ENCODE measurements at regions not wholly inside any gene's neighbourhood (a gene's known extent, or its start where the extent isn't known, plus 50 kb on each side); places are given as distances from the start of the nearest gene placed in this dataset.

DNA sequence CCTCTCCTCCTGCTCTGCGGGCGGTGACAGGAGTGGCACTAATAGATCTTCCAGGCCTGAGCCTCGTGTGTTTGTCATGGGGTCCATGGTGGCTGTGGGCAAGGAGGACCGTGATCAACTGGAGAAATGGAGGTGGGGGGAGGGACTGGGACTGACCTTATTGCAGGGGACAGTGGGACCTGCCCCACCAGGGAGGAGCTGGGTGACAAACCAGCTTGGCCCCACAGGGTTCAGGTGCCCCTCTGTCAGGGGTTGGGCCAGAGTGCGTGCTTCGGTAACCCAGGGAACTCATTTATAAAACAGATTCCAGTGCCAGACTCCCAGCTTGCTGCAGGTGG lies 366.5 kb downstream of the BCOR start:
- Histone ChIP-seq H3K4me1 (peaks cover 0 to 7% of the 10 kb centered on the region in 2 donors), H3K9me3 (peaks cover 0 to 8% of the 10 kb centered on the region in 2 donors), H3K27ac (no peak overlapping the region), H3K27me3 (peaks cover 0 to 69% of the 10 kb centered on the region in 2 donors), H3K4me3 (no peak overlapping the region), H3K36me3 (no peaks in the 10 kb centered on the region)
- intact Hi-C loops (cut with DNase I; ENCODE audit: low total_unique reads) = no loop called here
- no peak for DNase-seq (ENCODE audit: low spot score in 2 of 2)
- TF ChIP-seq CTCF (IDR thresholded peaks at IDR 0.05) (no peak), POLR2A (IDR thresholded peaks at IDR 0.05) (no peak), POLR2AphosphoS5 (IDR thresholded peaks at IDR 0.05) (no peak)

GRCh38 chrX:39731735-39732134 lies 366.0 kb downstream of the BCOR start:
- no peak overlapping the region for H3K4me3 ChIP-seq
- no peak for TF ChIP-seq POLR2A (IDR thresholded peaks at IDR 0.05)
- no peak for TF ChIP-seq POLR2AphosphoS5 (IDR thresholded peaks at IDR 0.05)
- no peak for TF ChIP-seq CTCF (IDR thresholded peaks at IDR 0.05)
- DNase-seq (ENCODE audit: low spot score in 2 of 2) = no peak
- intact Hi-C loops (cut with DNase I; ENCODE audit: low total_unique reads) = no loop called here
- H3K36me3 ChIP-seq = no peaks in the 10 kb centered on the region
- peaks cover 0 to 71% of the 10 kb centered on the region in 2 donors for H3K27me3 ChIP-seq
- no peak overlapping the region for H3K27ac ChIP-seq
- peaks cover 0 to 8% of the 10 kb centered on the region in 2 donors for H3K9me3 ChIP-seq
- H3K4me1 ChIP-seq = peaks cover 0 to 7% of the 10 kb centered on the region in 2 donors

DNA sequence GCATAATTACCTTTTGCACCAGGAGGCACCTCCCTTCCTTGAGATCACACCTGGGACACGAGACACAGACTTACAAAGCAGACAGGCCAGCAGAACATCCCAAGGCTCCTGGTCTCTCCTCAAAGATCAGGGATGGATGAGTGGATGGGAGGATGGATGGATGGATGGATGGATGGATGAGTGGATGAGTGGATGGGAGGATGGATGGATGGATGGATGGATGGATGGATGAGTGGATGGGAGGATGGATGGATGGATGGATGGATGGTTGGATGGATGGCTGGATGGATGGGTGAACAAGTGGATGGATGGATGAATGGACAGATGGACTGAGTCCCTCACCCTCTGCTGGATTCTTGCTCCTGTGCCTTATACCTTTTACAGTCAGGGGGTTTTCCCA lies 364.0 kb downstream of the BCOR start:
- no peak overlapping the region for H3K27ac ChIP-seq
- no peak for TF ChIP-seq CTCF (IDR thresholded peaks at IDR 0.05)
- no peak for TF ChIP-seq POLR2AphosphoS5 (IDR thresholded peaks at IDR 0.05)
- TF ChIP-seq POLR2A (IDR thresholded peaks at IDR 0.05) = no peak
- H3K9me3 ChIP-seq = peaks cover 0 to 4% of the 10 kb centered on the region in 2 donors
- H3K27me3 ChIP-seq = peaks cover 0 to 55% of the 10 kb centered on the region in 2 donors
- no peaks in the 10 kb centered on the region for H3K36me3 ChIP-seq
- H3K4me3 ChIP-seq = no peak overlapping the region
- peaks cover 0 to 7% of the 10 kb centered on the region in 2 donors for H3K4me1 ChIP-seq
- DNase-seq (ENCODE audit: low spot score in 2 of 2) = no peak
- intact Hi-C loops (cut with DNase I; ENCODE audit: low total_unique reads) = no loop called here

DNA sequence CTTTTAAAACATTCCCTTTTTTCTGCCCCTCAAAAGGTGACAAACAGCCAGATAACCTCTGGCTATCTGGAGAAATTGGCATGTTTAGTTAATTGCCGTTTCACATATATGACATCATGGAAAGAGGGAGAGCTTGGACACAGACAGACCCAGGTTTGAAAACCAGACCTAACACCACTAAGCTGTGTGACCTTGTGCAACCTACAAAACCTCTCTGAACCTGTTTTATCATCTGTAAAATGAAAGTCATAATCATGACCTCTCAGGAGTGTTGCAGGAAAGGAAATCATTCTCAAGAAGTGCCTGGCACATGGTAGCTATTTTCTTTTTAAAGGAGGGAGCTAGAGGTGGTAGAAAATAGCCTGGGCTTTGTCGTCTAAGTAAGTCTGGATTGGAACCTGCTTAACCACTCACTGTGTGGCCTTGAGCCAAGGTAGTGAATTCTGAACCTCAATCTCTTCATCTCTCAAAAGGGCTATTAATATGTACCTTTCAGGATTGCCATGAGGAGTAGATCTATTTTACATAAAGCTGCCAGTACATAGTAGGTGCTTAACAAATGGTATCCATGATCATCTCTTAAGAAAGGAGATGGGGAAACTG lies 363.5 kb downstream of the BCOR start:
- DNase-seq (ENCODE audit: low spot score in 2 of 2) = peak in 1 of 2 donors; percentile 43
- H3K9me3 ChIP-seq = no peaks in the 10 kb centered on the region
- H3K36me3 ChIP-seq = no peaks in the 10 kb centered on the region
- H3K27ac ChIP-seq = no peak overlapping the region
- H3K27me3 ChIP-seq = peaks cover 0 to 53% of the 10 kb centered on the region in 2 donors
- intact Hi-C loops (cut with DNase I; ENCODE audit: low total_unique reads) = no loop called here
- H3K4me1 ChIP-seq = peaks cover 0 to 7% of the 10 kb centered on the region in 2 donors
- no peak overlapping the region for H3K4me3 ChIP-seq
- TF ChIP-seq POLR2A (IDR thresholded peaks at IDR 0.05) = no peak
- TF ChIP-seq CTCF (IDR thresholded peaks at IDR 0.05) = no peak
- TF ChIP-seq POLR2AphosphoS5 (IDR thresholded peaks at IDR 0.05) = no peak

GRCh38 chrX:39736216-39737211 lies 361.2 kb downstream of the BCOR start:
- DNase-seq (ENCODE audit: low spot score in 2 of 2) = peak; percentile 76 to 87
- H3K4me1 ChIP-seq = peaks cover 0 to 7% of the 10 kb centered on the region in 2 donors
- H3K27me3 ChIP-seq = peaks cover 0 to 43% of the 10 kb centered on the region in 2 donors
- H3K36me3 ChIP-seq = no peaks in the 10 kb centered on the region
- intact Hi-C loops (cut with DNase I; ENCODE audit: low total_unique reads) = no loop called here
- TF ChIP-seq POLR2A (IDR thresholded peaks at IDR 0.05) (no peak), CTCF (IDR thresholded peaks at IDR 0.05) (no peak), POLR2AphosphoS5 (IDR thresholded peaks at IDR 0.05) (peak in 2 of 3 donors; percentile 34 to 55)
- H3K27ac ChIP-seq = peak overlapping the region in 1 of 2 donors; percentile 17
- H3K4me3 ChIP-seq = no peak overlapping the region
- H3K9me3 ChIP-seq = no peaks in the 10 kb centered on the region
